SK-N-DZ (cell line): ENCODE measurements at regions not wholly inside any gene's neighbourhood (a gene's known extent, or its start where the extent isn't known, plus 50 kb on each side); places are given as distances from the start of the nearest gene placed in this dataset.
"Not testable (repeated sequence)": the region's sequence is repeated elsewhere in the genome, so short reads cannot be mapped to it uniquely, and the experiment has no call there.

Experiments used
- DNase-seq: peaks from one replicate; pipeline ENCODE4 v3.0.0-alpha.2; 2015; ENCODE audit warnings: low spot score

DNA sequence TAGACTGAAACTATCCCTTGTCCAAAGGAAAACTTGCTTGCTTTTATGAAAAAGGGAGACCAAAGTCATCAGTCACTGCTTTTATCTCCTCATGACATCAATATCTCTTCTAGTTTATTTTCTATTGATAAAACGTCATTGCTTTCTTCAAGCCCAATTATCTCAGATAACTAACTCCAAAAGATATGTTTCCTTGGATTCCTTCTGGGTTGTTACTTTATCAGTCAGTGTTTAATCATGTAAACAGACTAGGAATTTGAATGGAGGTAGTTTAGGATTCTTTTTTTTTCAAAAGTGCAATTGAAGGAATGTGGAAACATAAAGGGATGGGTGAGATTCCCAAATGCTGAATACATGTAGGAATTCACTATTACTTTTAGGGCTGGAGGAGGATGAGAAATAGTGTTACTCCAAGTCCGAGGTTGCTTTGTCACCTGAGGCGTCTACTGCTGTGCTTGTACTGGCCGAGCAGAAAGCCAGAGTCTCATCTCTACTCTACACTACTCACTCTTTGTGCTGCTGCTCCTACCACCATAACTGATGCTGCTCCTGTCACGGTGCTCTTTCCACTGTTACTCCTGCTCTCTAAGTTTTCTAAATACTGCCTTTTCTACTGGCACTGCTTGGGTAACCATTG is 1697.1 kb upstream of the NUDT12 start:
- DNase-seq: no peak

DNA sequence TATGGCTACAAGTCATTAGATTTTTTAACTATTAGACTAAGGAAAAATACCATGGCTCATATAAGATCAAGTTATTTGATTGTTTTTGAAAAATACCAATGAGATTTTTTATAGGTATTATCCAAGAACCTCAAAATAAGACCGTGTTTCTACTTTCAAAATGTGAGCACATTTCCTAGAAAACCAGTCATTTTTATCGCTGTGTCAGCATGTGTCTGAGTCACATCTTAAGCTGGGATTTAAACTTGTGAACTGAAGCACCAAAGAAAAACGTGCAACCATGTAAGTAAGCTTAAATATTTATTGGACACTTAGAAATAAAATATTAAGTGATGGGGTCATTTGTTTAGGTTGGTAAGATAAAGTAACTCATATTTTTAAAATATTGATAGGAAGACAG is 1676.0 kb upstream of the NUDT12 start:
- DNase-seq: no peak

DNA sequence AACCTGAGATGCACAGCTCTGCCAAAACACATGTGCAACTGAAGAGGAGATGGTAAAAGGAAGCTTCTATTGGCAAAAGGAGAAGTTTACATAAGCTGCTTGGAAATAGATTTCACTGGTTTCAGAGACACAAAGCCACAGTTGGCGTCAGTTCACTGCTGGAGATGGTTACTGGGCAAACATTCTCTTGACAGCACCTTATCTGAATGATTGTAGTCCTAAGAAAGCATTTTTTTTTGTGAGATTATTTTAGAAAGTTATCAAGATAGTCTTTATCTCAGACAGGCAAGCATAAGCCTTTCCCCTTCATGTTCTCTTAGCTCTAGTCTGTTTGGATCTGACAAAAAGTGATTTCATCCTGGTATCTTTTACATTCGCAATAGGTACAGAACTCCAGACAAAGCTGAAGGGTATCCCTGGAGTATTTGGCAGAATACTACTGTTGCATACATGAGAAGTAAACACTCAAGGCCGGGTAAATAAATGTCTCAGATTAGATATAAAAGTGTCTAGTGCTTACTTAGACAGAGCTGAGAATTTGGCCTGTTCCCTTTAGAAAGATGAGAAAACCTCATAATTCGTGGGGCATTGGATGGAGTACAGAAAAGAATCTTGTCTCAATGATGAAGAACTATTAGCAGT is 1668.0 kb upstream of the NUDT12 start:
- DNase-seq: no peak

DNA sequence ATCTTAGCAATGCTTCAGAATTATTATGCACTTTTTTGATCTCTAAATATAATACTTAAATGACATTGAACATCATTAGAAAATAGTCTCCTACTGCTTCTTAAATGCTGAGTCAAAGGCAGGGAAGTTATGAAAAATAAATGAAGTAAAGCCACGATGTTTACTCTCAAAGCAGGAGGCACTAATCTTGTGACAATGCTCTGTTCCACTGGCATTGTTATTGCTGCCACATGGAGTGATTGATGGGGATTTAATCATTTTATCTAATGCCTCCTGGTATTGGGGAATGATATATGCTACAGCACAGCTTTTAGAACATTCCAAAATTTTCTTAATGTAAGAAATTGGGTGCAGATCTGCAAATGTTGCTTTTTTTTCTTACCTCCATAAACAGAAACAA is 1655.4 kb upstream of the NUDT12 start:
- DNase-seq: no peak

DNA sequence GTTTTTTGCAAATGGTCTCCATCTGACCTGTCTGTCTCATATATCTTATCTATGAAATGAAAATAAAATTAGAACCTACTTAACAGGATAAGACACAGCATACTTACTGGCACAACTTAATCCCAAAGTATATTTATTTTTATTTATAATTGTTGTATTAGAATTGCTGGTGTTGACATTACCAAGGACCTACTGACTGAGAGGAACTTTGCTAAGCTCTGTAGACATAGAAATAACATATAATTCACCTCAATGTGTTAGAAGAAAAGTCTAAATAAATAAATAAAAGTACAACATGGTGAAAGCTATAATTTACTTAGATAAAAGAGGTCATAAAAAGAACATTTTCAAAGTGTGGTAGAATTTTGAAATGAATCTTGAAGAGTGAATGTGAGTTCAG is 1650.5 kb upstream of the NUDT12 start:
- DNase-seq: no peak

DNA sequence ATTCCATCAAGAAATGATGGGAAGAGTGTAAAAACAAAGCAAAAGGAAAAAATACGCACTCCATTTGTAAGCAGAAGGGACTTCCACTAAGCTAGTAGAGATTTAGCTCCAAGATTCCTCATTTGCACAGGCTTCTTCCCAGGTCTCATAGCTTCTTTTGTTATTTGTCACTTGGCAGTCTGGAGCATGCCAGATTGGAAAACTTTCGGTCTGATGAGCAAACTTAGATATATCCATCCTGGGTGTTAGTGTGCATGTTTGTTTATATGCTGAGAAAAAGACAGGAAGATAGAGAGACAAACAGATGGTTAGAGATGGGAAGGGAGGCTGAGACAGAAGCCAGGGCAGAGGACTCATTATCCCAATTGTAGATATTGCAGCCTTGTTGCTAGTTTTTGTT is 1644.5 kb upstream of the NUDT12 start:
- no peak for DNase-seq

DNA sequence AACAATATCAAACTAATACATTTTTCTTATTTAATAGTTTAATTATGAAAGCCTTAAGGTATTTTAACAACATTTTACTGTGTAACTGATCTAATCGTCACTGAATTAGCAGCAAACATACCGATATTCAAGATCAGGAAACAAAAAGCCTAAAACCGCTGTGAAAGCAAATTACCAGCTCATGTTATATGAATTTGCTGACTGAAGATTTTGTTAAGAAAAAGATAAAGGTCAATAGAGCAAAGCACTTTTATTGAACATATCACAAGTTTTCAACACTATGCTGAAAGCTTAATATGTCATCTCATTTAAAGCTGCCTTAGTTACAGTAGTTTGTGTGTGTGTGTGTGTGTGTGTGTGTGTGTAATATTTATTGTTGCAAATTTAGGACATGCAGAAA is 1634.9 kb upstream of the NUDT12 start:
- DNase-seq: no peak

DNA sequence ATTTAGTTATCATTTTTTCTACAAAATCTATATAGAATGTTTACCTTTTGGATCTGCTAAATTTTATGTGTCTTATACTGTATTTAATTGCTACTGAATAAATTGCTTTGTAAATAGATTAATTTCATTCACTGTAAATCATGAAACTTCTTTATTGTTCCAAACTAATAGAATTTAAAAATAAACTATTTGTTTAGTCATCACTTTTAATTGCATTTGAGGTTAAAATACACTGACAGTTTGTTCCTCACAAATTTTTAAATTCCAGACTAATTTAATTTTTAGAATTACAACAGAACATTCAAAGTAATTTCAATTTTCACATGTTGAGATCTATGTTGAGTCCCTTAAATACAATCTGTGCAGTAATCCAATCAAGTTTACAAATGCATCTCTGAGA is 1633.2 kb upstream of the NUDT12 start:
- DNase-seq: no peak

DNA sequence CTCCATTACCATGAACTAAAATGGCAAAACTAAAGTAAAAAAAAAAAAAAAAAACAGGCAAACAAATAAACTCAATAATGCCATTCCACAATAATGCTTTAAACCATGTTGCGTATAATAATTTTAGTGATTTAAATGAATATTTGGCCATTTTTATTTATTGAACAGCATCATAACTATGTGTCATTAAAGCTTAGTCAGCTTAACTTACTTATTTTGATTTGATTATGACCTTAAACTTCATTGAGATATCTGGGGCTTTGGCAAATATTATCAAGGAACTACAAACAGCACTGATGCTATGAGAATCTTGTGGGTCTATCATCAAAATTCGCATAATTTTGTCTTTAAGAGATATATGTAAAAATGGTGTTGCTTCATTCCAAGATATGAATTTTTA is 1610.3 kb upstream of the NUDT12 start:
- DNase-seq: no peak

DNA sequence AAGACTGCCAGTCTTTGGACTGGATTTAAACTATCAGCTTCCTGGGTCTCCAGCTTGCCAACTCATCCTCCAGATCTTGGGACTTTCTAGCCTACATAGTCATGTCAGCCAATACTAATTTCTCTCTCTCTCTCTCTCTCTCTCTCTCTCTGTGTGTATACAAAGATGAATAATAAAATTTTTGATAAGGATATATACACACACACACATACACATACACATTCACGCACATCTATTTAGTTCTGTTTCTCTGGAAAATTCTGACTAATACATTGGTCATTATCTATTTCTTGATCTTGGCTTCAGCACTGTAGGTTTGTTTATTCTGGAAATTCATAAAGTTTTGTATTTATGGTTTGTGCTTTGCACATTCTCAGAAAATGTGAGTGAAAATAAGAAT is 1606.2 kb upstream of the NUDT12 start:
- DNase-seq: no peak

DNA sequence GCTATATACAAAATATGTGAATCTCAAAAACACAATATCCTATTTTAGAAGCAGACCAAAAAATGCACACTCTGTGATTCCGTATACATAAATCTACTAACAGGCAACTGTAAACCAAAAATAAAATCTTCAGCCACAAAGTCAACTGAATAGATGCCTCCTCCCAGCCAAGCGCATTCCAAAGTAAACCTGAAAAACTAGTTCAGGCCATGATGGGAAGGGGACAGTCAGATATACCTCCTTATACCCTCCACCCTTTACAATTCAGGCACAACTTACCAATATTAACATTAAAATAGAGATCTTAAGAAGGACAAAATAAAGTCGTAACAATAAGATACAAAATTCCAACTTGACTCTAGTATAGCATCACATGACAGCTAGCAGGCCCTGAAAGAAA is 1604.5 kb upstream of the NUDT12 start:
- no peak for DNase-seq

DNA sequence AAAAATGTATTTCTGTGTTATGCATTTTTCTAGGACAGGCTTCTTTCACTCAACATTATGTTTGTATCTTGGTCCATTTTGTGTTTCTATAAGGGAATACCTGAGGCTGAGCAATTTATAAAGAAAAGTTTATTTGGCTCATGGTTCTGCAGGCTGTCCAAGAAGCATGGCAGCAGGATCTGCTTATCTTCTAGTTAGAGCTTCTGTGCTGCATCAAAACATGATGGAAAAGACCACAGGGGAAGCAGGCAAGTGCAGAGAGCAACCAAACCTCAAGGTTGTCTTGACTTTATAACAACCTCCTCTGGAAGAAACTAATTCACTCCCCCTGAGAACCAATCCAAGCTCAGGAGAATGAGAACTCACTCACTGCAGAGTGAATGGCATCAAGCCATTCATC is 1601.0 kb upstream of the NUDT12 start:
- no peak for DNase-seq

DNA sequence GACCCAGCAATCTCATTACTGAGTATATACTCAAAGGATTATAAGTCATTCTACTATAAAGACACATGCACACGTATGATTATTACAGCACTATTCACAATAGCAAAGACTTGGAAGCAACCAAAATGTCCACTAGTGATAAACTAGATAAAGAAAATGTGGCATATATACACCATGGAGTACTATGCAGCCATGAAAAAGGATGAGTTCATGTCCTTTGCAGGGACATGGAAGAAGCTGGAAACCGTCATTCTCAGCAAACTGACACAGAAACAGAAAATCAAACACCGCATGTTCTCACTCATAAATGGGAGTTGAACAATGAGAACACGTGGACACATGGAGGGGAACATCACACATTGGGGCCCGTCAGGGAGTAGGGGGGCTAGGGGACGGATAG is 1600.0 kb upstream of the NUDT12 start:
- not testable (repeated sequence) for DNase-seq

DNA sequence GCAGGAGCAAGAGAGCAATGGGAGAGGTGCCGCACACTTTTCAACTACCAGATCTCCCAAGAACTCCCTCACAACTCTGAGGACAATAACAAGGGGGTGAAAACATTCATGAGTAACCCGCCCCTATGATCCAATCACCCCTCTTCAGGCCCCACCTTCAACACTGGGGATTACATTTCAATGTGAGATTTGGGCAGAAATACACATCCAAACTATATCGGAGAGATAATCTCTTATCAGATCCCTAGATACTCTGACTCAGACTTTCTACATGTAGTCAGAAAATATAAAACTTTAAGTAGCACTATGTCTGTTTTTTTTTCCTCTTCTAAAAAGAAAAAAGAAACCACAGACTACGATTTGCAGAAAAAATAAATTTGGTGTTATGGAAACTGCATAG is 1595.9 kb upstream of the NUDT12 start:
- no peak for DNase-seq

DNA sequence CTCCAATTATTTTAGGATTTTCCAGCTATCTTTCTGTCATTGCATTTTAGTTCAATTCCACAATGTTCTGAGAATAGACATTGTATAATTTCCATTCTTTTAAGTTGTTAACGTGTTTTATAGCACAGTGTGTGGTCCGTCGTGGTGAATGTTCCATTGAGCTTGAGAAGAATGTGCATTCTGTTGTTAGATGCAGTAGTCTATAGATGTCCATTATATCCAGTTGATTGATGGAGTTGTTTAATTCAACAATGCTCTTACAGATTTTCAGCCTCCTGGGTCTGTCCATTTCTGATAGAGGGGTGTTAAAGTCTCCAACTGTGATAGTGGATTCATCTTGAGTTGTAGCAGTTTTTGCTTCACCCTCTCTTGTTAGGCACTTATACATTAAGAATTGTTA is 1587.7 kb upstream of the NUDT12 start:
- DNase-seq: no peak

DNA sequence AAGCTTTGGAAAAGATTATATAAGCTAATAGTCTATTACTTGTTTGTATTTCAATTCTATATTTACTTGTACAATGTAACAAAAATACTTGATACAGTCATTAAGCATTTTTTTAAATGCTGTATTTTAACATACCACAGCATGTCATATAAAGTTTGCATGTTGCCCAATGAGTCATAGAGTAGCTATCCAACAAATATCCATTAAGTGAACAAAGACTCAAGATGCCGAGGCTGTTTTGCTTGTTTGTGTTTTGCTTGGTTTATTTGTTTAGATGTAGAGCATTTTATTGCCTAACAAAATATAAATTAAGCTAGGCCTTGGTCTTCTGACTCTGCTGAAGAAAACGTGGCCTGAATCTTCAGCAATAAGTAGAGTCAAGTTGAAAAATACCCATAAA is 1584.3 kb upstream of the NUDT12 start:
- no peak for DNase-seq

DNA sequence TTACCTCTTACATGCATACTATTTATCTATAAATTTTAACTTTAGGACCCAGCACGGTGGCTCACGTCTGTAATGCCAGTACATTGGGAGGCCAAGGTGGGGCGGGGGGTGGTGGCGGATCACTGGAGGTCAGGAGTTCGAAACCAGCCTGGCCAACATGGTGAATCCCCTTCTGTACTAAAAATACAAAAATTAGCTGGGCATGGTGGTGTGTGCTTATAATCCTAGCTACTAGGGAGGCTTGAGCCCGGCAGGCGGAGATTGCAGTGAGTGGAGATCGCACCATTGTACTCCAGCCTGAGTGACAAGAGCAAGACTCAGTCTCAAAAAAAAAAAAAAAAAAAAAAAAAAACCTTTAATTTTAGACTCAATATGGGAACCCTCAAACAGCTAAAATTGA is 1582.6 kb upstream of the NUDT12 start:
- DNase-seq: no peak

DNA sequence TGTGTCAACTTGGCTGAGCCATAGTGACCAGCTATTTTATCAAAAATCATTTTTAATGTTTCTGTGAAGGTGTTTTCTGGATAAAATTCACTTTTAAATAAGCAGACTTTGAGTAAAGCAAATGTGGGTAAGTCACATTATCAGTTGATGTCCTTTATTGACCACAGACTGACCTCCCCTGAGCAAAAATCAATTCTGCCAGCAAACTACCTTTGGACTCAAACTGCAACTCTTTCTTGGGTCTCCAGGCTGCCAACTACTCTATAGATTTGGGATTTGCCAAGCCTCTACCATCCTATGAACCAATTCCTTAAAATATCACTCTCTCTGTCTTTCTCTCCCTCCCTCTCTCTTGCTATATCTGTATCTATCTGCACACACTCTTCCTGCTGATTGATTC is 1571.7 kb upstream of the NUDT12 start:
- DNase-seq: no peak

DNA sequence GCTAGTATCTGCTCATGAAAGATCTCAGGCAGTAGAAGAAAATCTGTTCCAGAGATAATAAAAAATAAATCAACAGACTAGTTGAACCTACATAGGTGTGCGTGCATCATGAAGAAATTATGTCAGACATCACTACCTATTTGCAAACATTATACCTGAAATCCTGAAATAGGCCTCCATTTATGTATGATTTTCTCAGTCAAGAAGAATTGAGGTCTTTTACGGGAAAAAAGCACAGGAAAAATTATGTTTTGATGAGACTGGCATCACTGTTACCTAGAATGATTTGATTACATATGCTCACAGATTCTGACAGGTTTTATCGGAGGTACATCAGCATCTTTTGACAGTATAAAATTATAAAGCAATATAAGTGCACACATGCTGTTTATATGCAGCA is 1570.5 kb upstream of the NUDT12 start:
- no peak for DNase-seq

DNA sequence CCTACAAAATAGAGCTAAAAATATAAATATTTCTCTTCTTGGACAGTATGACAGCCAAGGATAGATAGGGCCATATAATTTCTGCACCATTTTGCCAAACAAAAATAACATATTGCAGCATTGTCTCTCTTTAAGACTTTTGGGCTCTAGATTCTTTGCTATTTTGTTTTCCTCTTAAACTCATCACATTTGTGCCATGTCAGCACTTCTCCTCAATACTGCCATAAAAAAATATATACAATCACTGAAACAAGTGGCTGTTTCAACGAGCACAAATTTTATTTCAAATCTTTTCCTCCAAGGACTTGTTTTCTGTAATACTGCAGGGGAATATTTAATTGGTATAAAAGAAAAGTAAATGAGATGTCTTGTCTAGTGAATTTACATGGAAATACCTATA is 1570.0 kb upstream of the NUDT12 start:
- no peak for DNase-seq

DNA sequence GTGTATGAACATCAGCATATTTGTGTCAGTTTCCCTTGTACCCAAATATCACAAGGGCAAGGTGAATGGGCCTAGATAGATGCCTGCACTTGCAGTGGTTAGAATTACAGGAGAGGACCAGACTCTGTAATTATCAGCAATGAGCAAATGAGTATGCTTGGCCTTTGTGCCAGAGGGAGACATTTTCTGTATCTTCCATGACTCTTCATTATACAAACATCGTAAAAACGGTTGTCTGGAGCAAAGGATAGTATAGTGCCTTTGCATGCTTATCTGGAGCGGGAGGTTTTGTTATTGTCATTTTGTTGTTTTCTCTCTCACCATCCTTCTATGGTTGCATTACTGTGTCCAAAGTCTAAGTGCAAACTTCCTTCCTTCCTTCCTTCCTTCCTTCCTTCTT is 1568.5 kb upstream of the NUDT12 start:
- DNase-seq: no peak

DNA sequence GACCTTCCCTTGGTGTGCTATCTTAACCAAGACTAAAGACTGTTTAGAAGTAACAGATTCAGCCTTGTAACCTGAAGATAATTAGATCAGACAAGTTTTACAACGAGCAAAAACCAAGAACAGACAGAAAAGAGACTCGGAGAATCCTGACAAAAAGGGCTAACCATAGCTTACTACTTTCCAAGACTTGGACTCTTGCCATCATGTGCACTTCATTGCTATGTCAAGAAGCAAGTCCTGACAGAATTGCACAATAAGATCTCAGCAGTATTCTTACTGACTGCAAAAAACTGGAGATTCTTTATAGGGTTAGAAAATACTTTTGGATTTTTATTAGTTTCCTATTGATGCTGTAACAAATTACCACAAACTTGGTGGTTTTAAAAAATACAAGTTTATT is 1539.0 kb upstream of the NUDT12 start:
- DNase-seq: no peak

DNA sequence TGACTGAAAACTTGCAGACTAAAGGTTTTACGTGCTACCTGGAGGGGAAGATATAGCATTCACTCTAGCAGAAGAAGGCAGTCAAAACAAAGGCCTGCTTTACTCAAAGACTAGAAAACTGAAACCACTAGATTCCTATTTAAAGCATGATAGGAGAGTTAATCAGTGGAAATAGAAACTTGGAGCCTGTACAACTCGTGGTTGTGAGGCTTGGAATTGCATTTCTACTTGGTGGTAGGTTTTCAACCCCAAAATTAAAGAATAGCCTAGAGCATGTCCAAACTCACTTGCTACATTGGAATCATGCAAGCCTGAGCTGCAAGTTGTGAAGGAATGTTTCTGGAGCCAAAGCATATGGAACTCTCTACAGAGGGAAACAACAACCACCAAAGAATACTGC is 1526.4 kb upstream of the NUDT12 start:
- no peak for DNase-seq

DNA sequence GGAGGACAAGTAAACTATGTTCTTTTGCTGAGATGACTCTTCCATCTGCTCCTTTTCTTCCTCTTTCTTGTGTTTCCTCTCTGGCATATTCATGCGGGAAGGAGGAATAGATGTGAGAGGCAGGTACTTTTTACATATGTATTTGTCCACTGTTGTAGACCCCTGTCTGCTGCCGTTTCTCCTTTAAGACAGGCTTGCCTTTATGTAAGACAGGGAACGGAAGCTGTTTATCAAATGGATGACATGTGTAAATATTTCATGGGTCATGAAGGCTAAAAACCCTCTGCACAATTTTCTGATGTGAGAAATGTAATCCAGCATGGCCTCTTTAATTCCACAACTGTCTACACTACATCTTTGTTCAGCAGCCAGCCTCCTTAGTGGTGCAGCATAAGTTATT is 1525.5 kb upstream of the NUDT12 start:
- DNase-seq: no peak
